ENCODE measurements at regions not wholly inside any gene's neighbourhood (a gene's known extent, or its start where the extent isn't known, plus 50 kb on each side); places are given as distances from the start of the nearest gene placed in this dataset.

- no peaks in the 10 kb centered on the region for H3K27me3 ChIP-seq (replicated peaks; ENCODE audit: insufficient read depth)
- H3K79me2 ChIP-seq (ENCODE audit: insufficient read depth): no peaks in the 10 kb centered on the region
- in situ Hi-C loops (cut with MboI): loop anchor here (25.0 kb wide), 1 partner anchor 581 kb away; no protein-coding TSS in a partner anchor
- no peaks in the 10 kb centered on the region for H3K9me2 ChIP-seq (ENCODE audit: insufficient read depth)
- no peak overlapping the region for H3K27ac ChIP-seq
- WGBS, 2 experiments (ENCODE audit: low coverage in 1 of 2, low lambda C conversion rate in 2 of 2, missing lambda C conversion rate in 2 of 2): 86 to 87% methylated on average over 2 of the region's 2 CpGs
- TF ChIP-seq EZH2phosphoT487 (IDR thresholded peaks at IDR 0.05; ENCODE audit: insufficient read depth, low read depth) (no peak), EZH2 (IDR thresholded peaks at IDR 0.05; ENCODE audit: insufficient read depth, poor library complexity, severe bottlenecking) (no peak)
- DNase-seq: no peak
- no peaks in the 10 kb centered on the region for H3K9me3 ChIP-seq (ENCODE audit: low read depth)
- no peak overlapping the region for H2AFZ ChIP-seq
- H3K4me2 ChIP-seq (ENCODE audit: unreplicated experiment): no peak overlapping the region
- peaks cover 31% of the 10 kb centered on the region for H3K4me1 ChIP-seq (ENCODE audit: insufficient read depth)
- H3K36me3 ChIP-seq (ENCODE audit: low read depth): no peaks in the 10 kb centered on the region
- H4K20me1 ChIP-seq (ENCODE audit: insufficient read depth): no peaks in the 10 kb centered on the region
- H3K9ac ChIP-seq: no peak overlapping the region
- H3F3A ChIP-seq (ENCODE audit: insufficient read depth): peaks cover 25% of the 10 kb centered on the region
- no peak overlapping the region for H3K4me3 ChIP-seq
These were observed 66.2 kb upstream of the XCR1 start for GRCh38 chr3:46093327-46093942.

- no peak overlapping the region for H2AFZ ChIP-seq
- no peaks in the 10 kb centered on the region for H3K79me2 ChIP-seq (ENCODE audit: insufficient read depth)
- H3K4me2 ChIP-seq (ENCODE audit: unreplicated experiment): no peak overlapping the region
- TF ChIP-seq EZH2phosphoT487 (IDR thresholded peaks at IDR 0.05; ENCODE audit: insufficient read depth, low read depth): no peak
- no peak for TF ChIP-seq EZH2 (IDR thresholded peaks at IDR 0.05; ENCODE audit: insufficient read depth, poor library complexity, severe bottlenecking)
- no peaks in the 10 kb centered on the region for H3K9me3 ChIP-seq (ENCODE audit: low read depth)
- no peak overlapping the region for H3K9ac ChIP-seq
- no peaks in the 10 kb centered on the region for H3K36me3 ChIP-seq (ENCODE audit: low read depth)
- H3K4me3 ChIP-seq: no peak overlapping the region
- H3K27me3 ChIP-seq (replicated peaks; ENCODE audit: insufficient read depth): no peaks in the 10 kb centered on the region
- WGBS, 2 experiments (ENCODE audit: low coverage in 1 of 2, low lambda C conversion rate in 2 of 2, missing lambda C conversion rate in 2 of 2): 96 to 97% methylated on average over 2 of the region's 2 CpGs
- H4K20me1 ChIP-seq (ENCODE audit: insufficient read depth): no peaks in the 10 kb centered on the region
- no peaks in the 10 kb centered on the region for H3K9me2 ChIP-seq (ENCODE audit: insufficient read depth)
- no peak overlapping the region for H3K27ac ChIP-seq
- in situ Hi-C loops (cut with MboI): loop anchor here (25.0 kb wide), 1 partner anchor 580 kb away; no protein-coding TSS in a partner anchor
- H3F3A ChIP-seq (ENCODE audit: insufficient read depth): peaks cover 18% of the 10 kb centered on the region
- DNase-seq: no peak
- H3K4me1 ChIP-seq (ENCODE audit: insufficient read depth): peaks cover 24% of the 10 kb centered on the region
These were observed 65.4 kb upstream of the XCR1 start for GRCh38 chr3:46092702-46093080.

GRCh38 chr3:46091741-46092701 lies 64.7 kb upstream of the XCR1 start:
- no peaks in the 10 kb centered on the region for H3K36me3 ChIP-seq (ENCODE audit: low read depth)
- no peaks in the 10 kb centered on the region for H4K20me1 ChIP-seq (ENCODE audit: insufficient read depth)
- H3K4me1 ChIP-seq (ENCODE audit: insufficient read depth): peaks cover 17% of the 10 kb centered on the region
- no peaks in the 10 kb centered on the region for H3K9me2 ChIP-seq (ENCODE audit: insufficient read depth)
- H2AFZ ChIP-seq: no peak overlapping the region
- no peaks in the 10 kb centered on the region for H3K79me2 ChIP-seq (ENCODE audit: insufficient read depth)
- no peak overlapping the region for H3K4me2 ChIP-seq (ENCODE audit: unreplicated experiment)
- H3K9ac ChIP-seq: no peak overlapping the region
- H3K27ac ChIP-seq: no peak overlapping the region
- DNase-seq: no peak
- WGBS, 2 experiments (ENCODE audit: low coverage in 1 of 2, low lambda C conversion rate in 2 of 2, missing lambda C conversion rate in 2 of 2): 76 to 78% methylated on average over 4 of the region's 4 CpGs
- TF ChIP-seq EZH2 (IDR thresholded peaks at IDR 0.05; ENCODE audit: insufficient read depth, poor library complexity, severe bottlenecking): no peak
- TF ChIP-seq EZH2phosphoT487 (IDR thresholded peaks at IDR 0.05; ENCODE audit: insufficient read depth, low read depth): no peak
- H3K27me3 ChIP-seq (replicated peaks; ENCODE audit: insufficient read depth): no peaks in the 10 kb centered on the region
- in situ Hi-C loops (cut with MboI): loop anchor here (25.0 kb wide), 1 partner anchor 580 kb away; no protein-coding TSS in a partner anchor
- H3K4me3 ChIP-seq: no peak overlapping the region
- peaks cover 11% of the 10 kb centered on the region for H3F3A ChIP-seq (ENCODE audit: insufficient read depth)
- H3K9me3 ChIP-seq (ENCODE audit: low read depth): no peaks in the 10 kb centered on the region

- peaks cover 17% of the 10 kb centered on the region for H3K4me1 ChIP-seq (ENCODE audit: insufficient read depth)
- no peak overlapping the region for H3K4me3 ChIP-seq
- no peak for DNase-seq
- no peak overlapping the region for H2AFZ ChIP-seq
- no peaks in the 10 kb centered on the region for H3K36me3 ChIP-seq (ENCODE audit: low read depth)
- no peak overlapping the region for H3K4me2 ChIP-seq (ENCODE audit: unreplicated experiment)
- H3F3A ChIP-seq (ENCODE audit: insufficient read depth): peaks cover 7% of the 10 kb centered on the region
- no peaks in the 10 kb centered on the region for H3K9me2 ChIP-seq (ENCODE audit: insufficient read depth)
- H3K27me3 ChIP-seq (replicated peaks; ENCODE audit: insufficient read depth): no peaks in the 10 kb centered on the region
- in situ Hi-C loops (cut with MboI): loop anchor here (25.0 kb wide), 1 partner anchor 579 kb away; no protein-coding TSS in a partner anchor
- no peaks in the 10 kb centered on the region for H3K79me2 ChIP-seq (ENCODE audit: insufficient read depth)
- no peaks in the 10 kb centered on the region for H4K20me1 ChIP-seq (ENCODE audit: insufficient read depth)
- no peak overlapping the region for H3K27ac ChIP-seq
- H3K9ac ChIP-seq: no peak overlapping the region
- 95 to 97% methylated on average over 3 of the region's 3 CpGs for WGBS, 2 experiments (ENCODE audit: low coverage in 1 of 2, low lambda C conversion rate in 2 of 2, missing lambda C conversion rate in 2 of 2)
- TF ChIP-seq EZH2 (IDR thresholded peaks at IDR 0.05; ENCODE audit: insufficient read depth, poor library complexity, severe bottlenecking) (no peak), EZH2phosphoT487 (IDR thresholded peaks at IDR 0.05; ENCODE audit: insufficient read depth, low read depth) (no peak)
- H3K9me3 ChIP-seq (ENCODE audit: low read depth): no peaks in the 10 kb centered on the region
These were observed 63.8 kb upstream of the XCR1 start for GRCh38 chr3:46091046-46091445.
